ENCODE measurements at regions not wholly inside any gene's neighbourhood (a gene's known extent, or its start where the extent isn't known, plus 50 kb on each side); places are given as distances from the start of the nearest gene placed in this dataset.
"Not testable (repeated sequence)": the region's sequence is repeated elsewhere in the genome, so short reads cannot be mapped to it uniquely, and the experiment has no call there.

DNA sequence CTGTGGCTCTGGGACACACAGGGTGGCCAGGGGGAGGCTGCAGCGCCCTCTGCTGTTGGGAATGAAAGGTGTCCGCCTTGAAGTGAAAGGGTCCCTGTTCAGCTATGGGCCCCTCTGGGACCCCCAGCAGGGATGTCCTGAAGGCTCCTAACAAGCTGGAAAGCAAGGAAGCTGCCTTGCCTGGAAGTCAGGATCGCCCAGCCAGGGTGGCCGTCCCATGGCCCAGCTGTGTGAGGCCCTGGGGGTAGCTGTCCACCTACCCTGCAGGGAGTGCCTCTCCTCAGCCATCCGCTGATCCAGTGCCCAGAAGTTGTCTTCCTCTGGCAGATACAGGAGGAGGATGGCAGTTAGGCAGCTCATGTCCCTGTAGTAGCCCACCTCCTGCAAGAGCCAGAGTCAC lies 143.4 kb upstream of the ZNG1F start:
- TF ChIP-seq, protein P1, sequence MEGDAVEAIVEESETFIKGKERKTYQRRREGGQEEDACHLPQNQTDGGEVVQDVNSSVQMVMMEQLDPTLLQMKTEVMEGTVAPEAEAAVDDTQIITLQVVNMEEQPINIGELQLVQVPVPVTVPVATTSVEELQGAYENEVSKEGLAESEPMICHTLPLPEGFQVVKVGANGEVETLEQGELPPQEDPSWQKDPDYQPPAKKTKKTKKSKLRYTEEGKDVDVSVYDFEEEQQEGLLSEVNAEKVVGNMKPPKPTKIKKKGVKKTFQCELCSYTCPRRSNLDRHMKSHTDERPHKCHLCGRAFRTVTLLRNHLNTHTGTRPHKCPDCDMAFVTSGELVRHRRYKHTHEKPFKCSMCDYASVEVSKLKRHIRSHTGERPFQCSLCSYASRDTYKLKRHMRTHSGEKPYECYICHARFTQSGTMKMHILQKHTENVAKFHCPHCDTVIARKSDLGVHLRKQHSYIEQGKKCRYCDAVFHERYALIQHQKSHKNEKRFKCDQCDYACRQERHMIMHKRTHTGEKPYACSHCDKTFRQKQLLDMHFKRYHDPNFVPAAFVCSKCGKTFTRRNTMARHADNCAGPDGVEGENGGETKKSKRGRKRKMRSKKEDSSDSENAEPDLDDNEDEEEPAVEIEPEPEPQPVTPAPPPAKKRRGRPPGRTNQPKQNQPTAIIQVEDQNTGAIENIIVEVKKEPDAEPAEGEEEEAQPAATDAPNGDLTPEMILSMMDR (IDR thresholded peaks at IDR 0.05): not testable (repeated sequence)
- TF ChIP-seq POLR2A (IDR thresholded peaks at IDR 0.05): not testable (repeated sequence)
